MM.1S (cell line): ENCODE measurements at regions not wholly inside any gene's neighbourhood (a gene's known extent, or its start where the extent isn't known, plus 50 kb on each side); places are given as distances from the start of the nearest gene placed in this dataset.

ENCODE experiments used
- DNase-seq: peaks from one replicate; pipeline ENCODE4 v3.0.0-alpha.2; 2015
- H2AFZ ChIP-seq: fragments of 300-600 bp; sonication (generic); 2 replicates; pipeline ENCODE4 v1.6.0; 2016; ENCODE audit warnings: antibody characterized with exemption, low read length
- H3F3A ChIP-seq: fragments of 300-600 bp; sonication (generic); 2 replicates; pipeline ENCODE4 v1.6.1; 2016; ENCODE audit warnings: mild to moderate bottlenecking, antibody characterized with exemption, low read length, moderate library complexity, mixed read lengths; ENCODE audit not compliant: insufficient read depth
- H3K27ac ChIP-seq: fragments of 300-600 bp; sonication (generic); 2 replicates; pipeline ENCODE4 v1.5.1; 2016; ENCODE audit warnings: mild to moderate bottlenecking, low read length
- H3K27me3 ChIP-seq: fragments of 300-600 bp; sonication (generic); replicated peaks from 2 replicates; pipeline ENCODE4 v1.6.0; 2016; ENCODE audit warnings: low read length; ENCODE audit not compliant: insufficient read depth
- H3K36me3 ChIP-seq: fragments of 300-600 bp; sonication (generic); replicated peaks from 2 replicates; pipeline ENCODE4 v1.6.1; 2016; ENCODE audit warnings: mild to moderate bottlenecking, low read length, mixed read lengths; ENCODE audit not compliant: insufficient read depth
- H3K4me1 ChIP-seq: fragments of 300-600 bp; sonication (generic); 2 replicates; pipeline ENCODE4 v1.6.1; 2016; ENCODE audit warnings: low read length, mixed read lengths
- H3K4me2 ChIP-seq: fragments of 300-600 bp; sonication (generic); 2 replicates; pipeline ENCODE4 v1.6.0; 2016; ENCODE audit warnings: low read depth, low read length
- H3K4me3 ChIP-seq: fragments of 300-600 bp; sonication (generic); 2 replicates; pipeline ENCODE4 v1.5.1; 2016; ENCODE audit warnings: low read length, mixed read lengths
- H3K79me2 ChIP-seq: fragments of 300-600 bp; sonication (generic); 2 replicates; pipeline ENCODE4 v1.6.1; 2016; ENCODE audit warnings: mixed run types, low read length, mixed read lengths
- H3K9ac ChIP-seq: fragments of 300-600 bp; sonication (generic); 2 replicates; pipeline ENCODE4 v1.6.1; 2016; ENCODE audit warnings: low read length, mixed read lengths
- H3K9me2 ChIP-seq: fragments of 300-600 bp; sonication (generic); replicated peaks from 2 replicates; pipeline ENCODE4 v1.6.1; 2016; ENCODE audit warnings: mild to moderate bottlenecking, low read length, mixed read lengths; ENCODE audit not compliant: insufficient read depth
- H3K9me3 ChIP-seq: fragments of 300-600 bp; sonication (generic); replicated peaks from 2 replicates; pipeline ENCODE4 v1.6.1; 2016; ENCODE audit warnings: mild to moderate bottlenecking, low read length, mixed read lengths; ENCODE audit not compliant: insufficient read depth
- H4K20me1 ChIP-seq: fragments of 300-600 bp; sonication (generic); 2 replicates; pipeline ENCODE4 v1.6.1; 2016; ENCODE audit warnings: mild to moderate bottlenecking, low read length, moderate library complexity, mixed read lengths; ENCODE audit not compliant: insufficient read depth
- EZH2 ChIP-seq: fragments of 300-600 bp; sonication (generic); optimal IDR thresholded peaks from 2 replicates; pipeline ENCODE3; 2017; ENCODE audit warnings: low read depth, mild to moderate bottlenecking, antibody characterized with exemption, low read length, mixed read lengths
- EZH2phosphoT487 ChIP-seq: fragments of 300-600 bp; sonication (generic); IDR thresholded peaks from 2 replicates; pipeline ENCODE4 v1.6.1; 2018; ENCODE audit warnings: antibody characterized with exemption, low read length
- TF ChIP-seq, protein P1 (sequence below): fragments of 300-600 bp; sonication (generic); IDR thresholded peaks from 2 replicates; pipeline ENCODE4 v1.5.1; 2016; ENCODE audit warnings: antibody characterized with exemption, low read length, mixed read lengths

- H3K36me3 ChIP-seq, result no peaks in the 10 kb centered on the region
- H3K27me3 ChIP-seq, result no peaks in the 10 kb centered on the region
- H3K9me2 ChIP-seq, result no peaks in the 10 kb centered on the region
- no peaks in the 10 kb centered on the region for H3K79me2 ChIP-seq
- no peak overlapping the region for H3K9ac ChIP-seq
- H3K27ac ChIP-seq, result no peak overlapping the region
- no peaks in the 10 kb centered on the region for H3K4me1 ChIP-seq
- no peaks in the 10 kb centered on the region for H3K9me3 ChIP-seq
- no peak overlapping the region for H2AFZ ChIP-seq
- H4K20me1 ChIP-seq, result no peaks in the 10 kb centered on the region
- no peak overlapping the region for H3K4me2 ChIP-seq
- no peaks in the 10 kb centered on the region for H3F3A ChIP-seq
- TF ChIP-seq EZH2, result no peak
- TF ChIP-seq, protein P1, sequence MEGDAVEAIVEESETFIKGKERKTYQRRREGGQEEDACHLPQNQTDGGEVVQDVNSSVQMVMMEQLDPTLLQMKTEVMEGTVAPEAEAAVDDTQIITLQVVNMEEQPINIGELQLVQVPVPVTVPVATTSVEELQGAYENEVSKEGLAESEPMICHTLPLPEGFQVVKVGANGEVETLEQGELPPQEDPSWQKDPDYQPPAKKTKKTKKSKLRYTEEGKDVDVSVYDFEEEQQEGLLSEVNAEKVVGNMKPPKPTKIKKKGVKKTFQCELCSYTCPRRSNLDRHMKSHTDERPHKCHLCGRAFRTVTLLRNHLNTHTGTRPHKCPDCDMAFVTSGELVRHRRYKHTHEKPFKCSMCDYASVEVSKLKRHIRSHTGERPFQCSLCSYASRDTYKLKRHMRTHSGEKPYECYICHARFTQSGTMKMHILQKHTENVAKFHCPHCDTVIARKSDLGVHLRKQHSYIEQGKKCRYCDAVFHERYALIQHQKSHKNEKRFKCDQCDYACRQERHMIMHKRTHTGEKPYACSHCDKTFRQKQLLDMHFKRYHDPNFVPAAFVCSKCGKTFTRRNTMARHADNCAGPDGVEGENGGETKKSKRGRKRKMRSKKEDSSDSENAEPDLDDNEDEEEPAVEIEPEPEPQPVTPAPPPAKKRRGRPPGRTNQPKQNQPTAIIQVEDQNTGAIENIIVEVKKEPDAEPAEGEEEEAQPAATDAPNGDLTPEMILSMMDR, result no peak
- TF ChIP-seq EZH2phosphoT487, result no peak
- no peak overlapping the region for H3K4me3 ChIP-seq
- peak; percentile 31 for DNase-seq
Measured at GRCh38 chr2:16437189-16437588, 228.4 kb downstream of the CYRIA start.

- H3K4me2 ChIP-seq, result no peak overlapping the region
- H3K9me3 ChIP-seq, result no peaks in the 10 kb centered on the region
- H3K27ac ChIP-seq, result no peak overlapping the region
- no peaks in the 10 kb centered on the region for H4K20me1 ChIP-seq
- no peak overlapping the region for H2AFZ ChIP-seq
- TF ChIP-seq, protein P1, result no peak
- TF ChIP-seq EZH2 (no peak), EZH2phosphoT487 (no peak)
- no peaks in the 10 kb centered on the region; the same call in 1 of the 2 replicates for H3K9me2 ChIP-seq
- H3F3A ChIP-seq, result no peaks in the 10 kb centered on the region
- H3K9ac ChIP-seq, result no peak overlapping the region
- no peak for DNase-seq
- no peak overlapping the region for H3K4me3 ChIP-seq
- H3K36me3 ChIP-seq, result no peaks in the 10 kb centered on the region
- no peaks in the 10 kb centered on the region for H3K79me2 ChIP-seq
- H3K4me1 ChIP-seq, result no peaks in the 10 kb centered on the region
- H3K27me3 ChIP-seq, result no peaks in the 10 kb centered on the region
Measured at GRCh38 chr2:16434393-16434792, 231.2 kb downstream of the CYRIA start.

GRCh38 chr2:16430846-16431245 lies 234.8 kb downstream of the CYRIA start:
- Histone ChIP-seq H3K4me2 (no peak overlapping the region), H3K9me3 (no peaks in the 10 kb centered on the region), H3K27ac (no peak overlapping the region), H4K20me1 (no peaks in the 10 kb centered on the region), H3K27me3 (no peaks in the 10 kb centered on the region), H3F3A (no peaks in the 10 kb centered on the region), H3K9me2 (no peaks in the 10 kb centered on the region; the same call in 1 of the 2 replicates), H3K4me1 (no peaks in the 10 kb centered on the region), H3K36me3 (no peaks in the 10 kb centered on the region), H3K4me3 (no peak overlapping the region), H2AFZ (no peak overlapping the region), H3K9ac (no peak overlapping the region), H3K79me2 (no peaks in the 10 kb centered on the region)
- TF ChIP-seq, protein P1, result no peak
- no peak for TF ChIP-seq EZH2phosphoT487
- no peak for TF ChIP-seq EZH2
- DNase-seq, result no peak
